ENCODE measurements at regions not wholly inside any gene's neighbourhood (a gene's known extent, or its start where the extent isn't known, plus 50 kb on each side); places are given as distances from the start of the nearest gene placed in this dataset.

DNA sequence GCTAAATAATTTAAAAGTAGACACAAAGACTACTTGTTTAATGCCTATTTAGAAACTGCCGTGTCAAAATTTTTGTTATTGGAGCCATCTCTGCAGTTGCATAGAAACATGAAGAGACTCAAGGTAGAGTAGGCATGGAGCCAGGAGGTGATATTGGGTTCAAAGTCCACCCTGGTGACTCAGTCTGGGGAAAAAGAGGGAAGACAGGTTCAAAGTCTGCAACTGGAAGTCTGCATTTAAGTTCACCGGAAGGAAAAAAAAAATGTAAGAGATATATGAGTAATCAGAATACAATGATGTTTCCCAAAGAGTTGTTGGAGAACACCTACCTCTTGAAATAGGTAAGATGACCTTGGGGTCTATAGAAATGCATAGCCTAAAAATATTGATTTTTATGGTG, 67.4 kb upstream of the QRFPR start:
- TF ChIP-seq, protein P1, sequence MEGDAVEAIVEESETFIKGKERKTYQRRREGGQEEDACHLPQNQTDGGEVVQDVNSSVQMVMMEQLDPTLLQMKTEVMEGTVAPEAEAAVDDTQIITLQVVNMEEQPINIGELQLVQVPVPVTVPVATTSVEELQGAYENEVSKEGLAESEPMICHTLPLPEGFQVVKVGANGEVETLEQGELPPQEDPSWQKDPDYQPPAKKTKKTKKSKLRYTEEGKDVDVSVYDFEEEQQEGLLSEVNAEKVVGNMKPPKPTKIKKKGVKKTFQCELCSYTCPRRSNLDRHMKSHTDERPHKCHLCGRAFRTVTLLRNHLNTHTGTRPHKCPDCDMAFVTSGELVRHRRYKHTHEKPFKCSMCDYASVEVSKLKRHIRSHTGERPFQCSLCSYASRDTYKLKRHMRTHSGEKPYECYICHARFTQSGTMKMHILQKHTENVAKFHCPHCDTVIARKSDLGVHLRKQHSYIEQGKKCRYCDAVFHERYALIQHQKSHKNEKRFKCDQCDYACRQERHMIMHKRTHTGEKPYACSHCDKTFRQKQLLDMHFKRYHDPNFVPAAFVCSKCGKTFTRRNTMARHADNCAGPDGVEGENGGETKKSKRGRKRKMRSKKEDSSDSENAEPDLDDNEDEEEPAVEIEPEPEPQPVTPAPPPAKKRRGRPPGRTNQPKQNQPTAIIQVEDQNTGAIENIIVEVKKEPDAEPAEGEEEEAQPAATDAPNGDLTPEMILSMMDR (IDR thresholded peaks at IDR 0.05), result no peak
- no peak for TF ChIP-seq POLR2A (IDR thresholded peaks at IDR 0.05)
- no peak for DNase-seq
- no peak overlapping the region for H3K4me3 ChIP-seq
- WGBS, 2 donors, result 61 to 72% methylated on average over 2 of the region's 2 CpGs
- H3K9me3 ChIP-seq, result no peaks in the 10 kb centered on the region
- no peaks in the 10 kb centered on the region for H3K36me3 ChIP-seq
- no peaks in the 10 kb centered on the region for H3K27me3 ChIP-seq
- H3K4me1 ChIP-seq, result no peaks in the 10 kb centered on the region
- H3K27ac ChIP-seq, result no peak overlapping the region
- intact Hi-C loops (cut with DNase I), result no loop called here

DNA sequence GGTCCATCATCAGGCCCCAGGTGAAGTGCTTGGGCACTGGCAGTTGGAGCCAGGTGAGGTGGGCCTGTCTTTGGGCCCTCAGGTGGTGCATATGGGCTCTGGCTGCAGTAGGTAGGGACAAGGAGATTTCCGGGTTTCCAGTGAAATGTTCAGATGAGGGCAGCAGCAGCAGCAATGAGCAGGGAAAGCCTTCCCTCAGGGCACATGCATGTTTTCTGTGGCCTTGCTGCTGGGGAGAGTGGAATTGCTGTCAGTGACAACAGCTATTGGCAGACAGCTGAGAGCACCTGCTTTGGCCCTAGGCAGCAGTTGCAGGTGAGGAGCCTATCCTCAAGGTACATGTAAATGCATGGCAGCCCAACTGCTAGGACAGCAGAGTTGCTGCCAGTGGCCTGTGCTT, 58.9 kb upstream of the QRFPR start:
- Histone ChIP-seq H3K36me3 (no peaks in the 10 kb centered on the region), H3K27me3 (no peaks in the 10 kb centered on the region), H3K4me1 (no peaks in the 10 kb centered on the region), H3K9me3 (peaks cover 0 to 5% (median 0%) of the 10 kb centered on the region in 3 donors), H3K27ac (no peak overlapping the region), H3K4me3 (no peak overlapping the region)
- no CpG with 5 or more reads among the region's 1 CpG for WGBS, 2 donors
- no peak for DNase-seq
- intact Hi-C loops (cut with DNase I), result no loop called here
- TF ChIP-seq, protein P1 (IDR thresholded peaks at IDR 0.05), result no peak
- TF ChIP-seq POLR2A (IDR thresholded peaks at IDR 0.05), result no peak

All from esophagus squamous epithelium (tissue), 5 donors.